SKM-1 (cell line): ENCODE measurements at regions not wholly inside any gene's neighbourhood (a gene's known extent, or its start where the extent isn't known, plus 50 kb on each side); places are given as distances from the start of the nearest gene placed in this dataset.

Source experiments
- DNase-seq: peaks from one replicate; lab custom pipeline; 2025; ENCODE audit not compliant: unreplicated experiment; lab: John Stamatoyannopoulos, UW

DNA sequence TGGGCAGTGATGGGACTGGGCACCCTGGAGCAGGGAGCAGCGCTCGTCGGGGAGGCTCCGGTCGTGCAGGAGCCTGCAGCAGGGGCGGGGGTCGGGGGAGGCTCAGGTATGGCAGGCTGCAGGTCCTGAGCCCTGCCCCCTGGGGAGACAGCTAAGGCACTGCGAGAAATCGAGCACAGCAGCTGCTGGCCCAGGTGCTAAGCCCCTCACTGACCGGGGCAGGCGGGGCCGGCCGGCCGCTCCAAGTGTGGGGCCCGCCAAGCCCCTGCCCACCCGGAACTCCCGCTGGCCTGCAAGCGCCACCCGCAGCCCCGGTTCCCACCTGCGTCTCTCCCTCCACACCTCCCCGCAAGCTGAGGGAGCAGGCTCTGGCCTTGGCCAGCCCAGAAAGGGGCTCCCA, 326.8 kb upstream of the TMTC1 start:
- no peak for DNase-seq

GRCh38 chr12:30108666-30109065, 324.9 kb upstream of the TMTC1 start:
- DNase-seq, result no peak

GRCh38 chr12:30106204-30106965, 322.6 kb upstream of the TMTC1 start:
- DNase-seq, result no peak

DNA sequence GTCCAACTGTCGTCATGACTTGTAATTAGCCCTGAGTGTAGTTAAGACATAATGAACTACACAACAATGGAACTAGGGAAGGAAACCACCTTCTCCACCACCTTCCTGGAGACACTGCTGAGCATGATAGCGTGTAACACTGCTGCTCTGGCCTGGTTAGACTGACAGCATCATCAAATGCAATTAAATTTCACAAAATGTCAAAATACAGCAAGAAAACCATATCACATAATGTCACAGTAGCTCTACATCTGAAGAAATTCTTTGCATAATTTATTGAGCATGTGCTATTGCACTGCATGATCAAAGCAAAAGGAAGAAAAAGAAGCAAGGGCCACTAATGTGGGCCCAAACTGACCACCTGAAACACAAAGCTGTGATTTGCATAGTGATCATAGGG, 321.8 kb upstream of the TMTC1 start:
- no peak for DNase-seq

DNA sequence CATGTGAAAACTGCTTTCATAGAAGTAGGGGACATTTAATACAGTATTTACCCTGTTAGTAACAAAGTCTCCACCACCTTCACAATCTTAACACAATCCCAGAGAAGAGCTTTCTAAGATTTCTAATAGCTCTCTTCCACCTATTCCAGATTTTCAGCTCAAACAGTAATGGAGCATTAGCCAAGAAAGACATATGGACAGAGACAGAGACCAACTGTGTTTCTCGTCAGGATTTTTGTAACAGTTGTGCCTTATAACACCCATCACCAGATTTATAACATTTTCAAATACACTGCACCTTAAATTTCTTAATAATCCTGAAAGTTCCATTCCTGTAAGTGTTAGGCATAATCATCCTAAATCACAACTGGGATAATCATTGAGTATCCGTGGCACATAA, 321.2 kb upstream of the TMTC1 start:
- no peak for DNase-seq

- no peak for DNase-seq
These were observed 317.0 kb upstream of the TMTC1 start for GRCh38 chr12:30100741-30101140.

DNA sequence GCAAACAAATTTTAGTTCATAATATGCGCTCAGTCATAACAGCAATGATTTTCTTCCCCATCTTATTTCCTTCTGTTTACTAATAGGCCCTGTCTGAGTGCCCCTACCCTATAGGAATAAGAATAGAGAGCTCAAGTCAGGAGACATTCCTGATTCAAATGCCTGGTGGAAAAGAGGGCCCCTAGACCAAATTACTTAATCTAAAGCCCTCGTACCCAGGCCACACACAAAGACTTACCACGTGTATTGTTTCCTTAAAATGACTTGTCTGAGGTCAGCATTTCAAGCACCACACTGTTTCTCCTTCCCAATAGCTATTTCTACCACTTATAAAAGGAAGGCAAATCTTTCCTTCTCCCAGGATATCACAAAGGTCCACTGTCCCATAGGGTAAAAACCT, 314.9 kb upstream of the TMTC1 start:
- no peak for DNase-seq

- DNase-seq, result no peak
These were observed 311.8 kb upstream of the TMTC1 start for GRCh38 chr12:30095511-30095910.

- no peak for DNase-seq
These were observed 309.4 kb upstream of the TMTC1 start for GRCh38 chr12:30092983-30093617.

DNA sequence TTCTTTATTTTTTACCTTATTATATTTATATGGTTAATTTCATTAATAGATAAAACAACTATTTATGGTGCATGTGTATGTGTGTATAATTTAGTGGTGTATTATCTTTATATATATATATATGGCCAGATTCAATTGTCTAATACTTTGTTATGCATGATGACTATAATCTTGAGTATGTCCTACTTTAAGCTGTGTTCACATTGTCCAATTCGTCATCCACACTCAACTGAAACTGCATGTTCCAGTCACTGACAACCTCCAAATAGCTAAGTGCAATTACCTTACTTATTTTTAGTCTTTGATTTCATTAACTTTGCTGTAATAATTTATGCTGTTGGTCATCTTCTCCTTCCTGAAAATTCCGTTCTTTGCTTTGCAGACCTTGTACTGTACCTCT, 306.5 kb upstream of the TMTC1 start:
- DNase-seq, result no peak

GRCh38 chr12:30088259-30088995, 304.7 kb upstream of the TMTC1 start:
- no peak for DNase-seq

DNA sequence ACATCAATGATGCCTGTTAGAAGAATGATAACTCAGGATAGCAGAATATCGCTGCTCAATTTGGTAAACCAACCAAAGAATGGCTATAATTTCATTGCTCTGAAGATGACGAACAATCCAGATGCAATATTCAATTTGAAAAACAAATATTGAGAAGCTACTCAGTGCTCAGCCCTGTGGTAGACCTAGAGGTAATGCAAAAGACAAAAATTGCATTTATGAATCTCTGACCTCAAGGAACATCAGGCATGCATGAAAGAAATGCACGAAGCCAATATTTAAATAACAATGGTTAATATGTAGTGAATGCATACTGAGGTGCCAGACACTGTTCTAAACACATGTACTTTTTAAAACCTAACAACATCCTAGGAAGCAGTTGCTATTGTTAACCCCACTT, 298.6 kb upstream of the TMTC1 start:
- no peak for DNase-seq

GRCh38 chr12:30074916-30075315, 291.2 kb upstream of the TMTC1 start:
- DNase-seq, result no peak

DNA sequence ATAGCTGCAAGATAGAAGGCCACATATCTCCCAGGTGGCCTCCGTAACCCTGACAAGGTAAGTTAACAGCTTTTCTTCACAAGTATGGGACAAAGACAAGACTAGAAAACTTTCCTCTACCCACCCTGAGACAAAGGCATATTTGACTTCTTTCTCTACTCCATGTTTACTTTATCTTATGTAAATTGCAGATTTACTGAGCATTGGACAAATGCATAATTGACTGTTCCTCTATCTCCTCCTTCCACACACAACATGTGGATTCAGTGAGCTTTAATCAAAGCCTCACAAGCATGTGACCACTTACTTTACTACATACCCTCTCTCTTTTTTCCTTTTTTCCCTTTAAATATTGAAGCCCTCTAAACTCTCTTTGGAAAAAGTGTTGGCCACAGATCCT, 289.1 kb upstream of the TMTC1 start:
- no peak for DNase-seq

DNA sequence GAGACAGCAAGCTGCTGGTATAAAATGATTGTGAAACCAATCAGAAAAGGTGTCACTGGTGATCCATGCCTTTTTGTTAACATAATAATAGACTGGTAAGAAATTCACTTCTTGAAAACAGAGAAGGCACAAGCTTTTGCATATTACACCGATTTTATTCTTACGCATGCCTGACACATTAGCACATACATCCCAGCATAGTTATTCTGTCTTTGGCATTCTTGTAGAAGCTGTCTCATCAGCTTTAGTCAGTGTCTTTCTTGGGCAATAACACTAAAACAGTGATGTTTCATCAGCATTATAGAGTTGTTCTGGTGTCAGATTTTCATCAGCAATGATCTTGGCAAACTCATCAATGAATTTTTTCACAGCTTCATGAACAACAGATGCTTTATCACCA, 283.4 kb upstream of the TMTC1 start:
- DNase-seq, result no peak

GRCh38 chr12:30064906-30065305, 281.2 kb upstream of the TMTC1 start:
- no peak for DNase-seq

- no peak for DNase-seq
These were observed 279.7 kb upstream of the TMTC1 start for GRCh38 chr12:30063435-30063945.

- no peak for DNase-seq
These were observed 264.6 kb upstream of the TMTC1 start for GRCh38 chr12:30048371-30048770.

DNA sequence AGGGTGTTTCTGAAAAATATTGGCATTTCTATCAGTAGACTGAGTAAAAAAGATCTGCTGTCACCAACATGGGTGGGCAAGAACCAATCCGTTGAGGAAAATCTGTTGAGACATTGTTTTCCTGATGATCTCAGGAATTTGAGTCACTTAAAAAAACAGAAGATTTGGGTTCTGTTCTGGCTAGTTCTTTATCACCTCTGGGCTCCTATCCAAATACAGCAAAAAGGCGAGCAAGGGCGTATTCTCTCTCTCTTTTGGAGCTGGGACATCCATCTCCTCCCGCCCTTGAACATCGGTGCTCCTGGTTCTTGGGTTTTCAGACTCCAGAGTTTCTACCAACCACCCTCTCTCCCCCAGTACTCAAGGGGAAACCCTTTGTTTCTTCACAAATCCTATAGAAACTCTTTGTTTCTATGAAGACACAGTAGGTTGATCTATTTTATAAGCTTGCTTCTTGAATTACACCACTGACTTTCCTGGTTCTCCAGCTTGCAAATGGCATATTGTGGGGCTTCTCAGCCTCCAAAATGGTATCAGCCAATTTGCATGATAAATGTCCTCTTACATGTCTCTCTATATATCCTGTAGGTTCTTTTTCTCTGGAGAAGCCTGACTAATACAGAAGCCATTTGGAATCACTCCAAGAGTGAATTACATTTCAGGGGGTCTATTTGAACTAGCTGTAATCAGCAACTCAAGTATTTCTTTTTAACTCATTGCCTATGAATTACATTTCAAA, 263.9 kb upstream of the TMTC1 start:
- DNase-seq, result no peak

DNA sequence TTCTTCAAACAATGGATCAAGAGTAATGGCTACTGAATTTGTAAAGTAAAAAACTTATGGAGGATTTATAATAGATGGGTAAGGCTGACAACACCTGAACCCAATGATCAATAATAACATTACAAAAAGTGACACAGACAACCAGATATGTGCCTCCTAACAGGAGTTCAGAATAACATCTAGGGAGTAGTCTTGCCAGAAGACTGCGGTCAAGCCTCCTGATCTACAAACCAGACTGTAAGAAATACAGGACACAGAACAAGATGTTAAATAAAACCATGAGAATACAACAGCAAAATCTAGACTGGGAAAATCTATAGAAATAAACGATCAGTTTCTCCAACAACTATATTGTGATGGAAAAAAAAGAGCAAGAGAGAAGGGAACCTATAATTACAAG, 262.6 kb upstream of the TMTC1 start:
- DNase-seq, result no peak

DNA sequence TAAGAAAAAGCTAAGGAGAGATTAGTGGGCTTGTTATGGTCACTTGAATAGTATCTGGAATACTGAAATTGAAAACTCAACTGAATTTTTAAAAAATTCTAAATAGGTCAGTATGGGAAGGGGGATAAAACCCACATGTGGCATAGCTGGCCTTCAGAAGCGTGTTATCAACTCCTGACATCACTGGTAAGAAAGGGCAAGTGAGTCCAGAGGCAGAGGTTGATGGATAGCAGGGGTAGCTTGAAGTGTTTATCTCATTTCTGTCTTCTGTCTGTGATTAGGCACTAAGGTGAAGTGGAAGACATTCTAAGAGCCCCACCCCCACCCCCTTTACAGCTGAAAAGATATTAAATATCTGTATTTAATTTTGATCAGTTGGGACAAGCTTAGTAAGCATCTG, 261.4 kb upstream of the TMTC1 start:
- no peak for DNase-seq
